ENCODE measurements at regions not wholly inside any gene's neighbourhood (a gene's known extent, or its start where the extent isn't known, plus 50 kb on each side); places are given as distances from the start of the nearest gene placed in this dataset.

- DNase-seq, result no peak
- no peak overlapping the region for H3K4me3 ChIP-seq (ENCODE audit: insufficient read depth, low read depth, low read length, poor library complexity, severe bottlenecking)
These were observed 180.6 kb downstream of the AACS start for GRCh38 chr12:125245581-125246557.

GRCh38 chr12:125247477-125247876, 182.2 kb downstream of the AACS start:
- H3K36me3 ChIP-seq (ENCODE audit: control insufficient read depth, insufficient read depth, low read length), result no peaks in the 10 kb centered on the region
- no peaks in the 10 kb centered on the region for H3K9me3 ChIP-seq (ENCODE audit: control insufficient read depth, low read length)
- no peak overlapping the region for H3K4me3 ChIP-seq (ENCODE audit: insufficient read depth, low read depth, low read length, poor library complexity, severe bottlenecking)

More at GRCh38 chr12:125245581-125246557, 180.6 kb downstream of the AACS start:
- Histone ChIP-seq H3K4me1 (ENCODE audit: control insufficient read depth, insufficient read depth, low read length, poor library complexity, severe bottlenecking) (no peaks in the 10 kb centered on the region), H3K27ac (ENCODE audit: insufficient read depth, low read length, poor library complexity, severe bottlenecking) (no peak overlapping the region), H3K27me3 (replicated peaks; ENCODE audit: control insufficient read depth, insufficient read depth, low read length, poor library complexity, severe bottlenecking) (no peaks in the 10 kb centered on the region), H3K36me3 (ENCODE audit: control insufficient read depth, insufficient read depth, low read length) (no peaks in the 10 kb centered on the region), H3K9me3 (ENCODE audit: control insufficient read depth, low read length) (no peaks in the 10 kb centered on the region)

GRCh38 chr12:125249066-125249824, 184.0 kb downstream of the AACS start:
- Histone ChIP-seq H3K4me1 (ENCODE audit: control insufficient read depth, insufficient read depth, low read length, poor library complexity, severe bottlenecking) (no peaks in the 10 kb centered on the region), H3K36me3 (ENCODE audit: control insufficient read depth, insufficient read depth, low read length) (no peaks in the 10 kb centered on the region), H3K27ac (ENCODE audit: insufficient read depth, low read length, poor library complexity, severe bottlenecking) (no peak overlapping the region), H3K27me3 (replicated peaks; ENCODE audit: control insufficient read depth, insufficient read depth, low read length, poor library complexity, severe bottlenecking) (no peaks in the 10 kb centered on the region), H3K9me3 (ENCODE audit: control insufficient read depth, low read length) (no peaks in the 10 kb centered on the region), H3K4me3 (ENCODE audit: insufficient read depth, low read depth, low read length, poor library complexity, severe bottlenecking) (no peak overlapping the region)
- DNase-seq, result no peak

More at GRCh38 chr12:125247477-125247876, 182.2 kb downstream of the AACS start:
- Histone ChIP-seq H3K4me1 (ENCODE audit: control insufficient read depth, insufficient read depth, low read length, poor library complexity, severe bottlenecking) (no peaks in the 10 kb centered on the region), H3K27me3 (replicated peaks; ENCODE audit: control insufficient read depth, insufficient read depth, low read length, poor library complexity, severe bottlenecking) (no peaks in the 10 kb centered on the region), H3K27ac (ENCODE audit: insufficient read depth, low read length, poor library complexity, severe bottlenecking) (no peak overlapping the region)
- no peak for DNase-seq

- no peaks in the 10 kb centered on the region for H3K36me3 ChIP-seq (ENCODE audit: control insufficient read depth, insufficient read depth, low read length)
- DNase-seq, result no peak
- no peak overlapping the region for H3K27ac ChIP-seq (ENCODE audit: insufficient read depth, low read length, poor library complexity, severe bottlenecking)
- no peak overlapping the region for H3K4me3 ChIP-seq (ENCODE audit: insufficient read depth, low read depth, low read length, poor library complexity, severe bottlenecking)
- no peaks in the 10 kb centered on the region for H3K9me3 ChIP-seq (ENCODE audit: control insufficient read depth, low read length)
- H3K27me3 ChIP-seq (replicated peaks; ENCODE audit: control insufficient read depth, insufficient read depth, low read length, poor library complexity, severe bottlenecking), result no peaks in the 10 kb centered on the region
- no peaks in the 10 kb centered on the region for H3K4me1 ChIP-seq (ENCODE audit: control insufficient read depth, insufficient read depth, low read length, poor library complexity, severe bottlenecking)
These were observed 184.7 kb downstream of the AACS start for GRCh38 chr12:125249932-125250331.

- Histone ChIP-seq H3K27me3 (replicated peaks; ENCODE audit: control insufficient read depth, insufficient read depth, low read length, poor library complexity, severe bottlenecking) (no peaks in the 10 kb centered on the region), H3K9me3 (ENCODE audit: control insufficient read depth, low read length) (no peaks in the 10 kb centered on the region), H3K36me3 (ENCODE audit: control insufficient read depth, insufficient read depth, low read length) (no peaks in the 10 kb centered on the region), H3K27ac (ENCODE audit: insufficient read depth, low read length, poor library complexity, severe bottlenecking) (no peak overlapping the region), H3K4me3 (ENCODE audit: insufficient read depth, low read depth, low read length, poor library complexity, severe bottlenecking) (no peak overlapping the region), H3K4me1 (ENCODE audit: control insufficient read depth, insufficient read depth, low read length, poor library complexity, severe bottlenecking) (no peaks in the 10 kb centered on the region)
- no peak for DNase-seq
These were observed 189.0 kb downstream of the AACS start for GRCh38 chr12:125254236-125254635.

- Histone ChIP-seq H3K9me3 (ENCODE audit: control insufficient read depth, low read length) (no peaks in the 10 kb centered on the region), H3K27me3 (replicated peaks; ENCODE audit: control insufficient read depth, insufficient read depth, low read length, poor library complexity, severe bottlenecking) (no peaks in the 10 kb centered on the region), H3K4me3 (ENCODE audit: insufficient read depth, low read depth, low read length, poor library complexity, severe bottlenecking) (no peak overlapping the region), H3K36me3 (ENCODE audit: control insufficient read depth, insufficient read depth, low read length) (no peaks in the 10 kb centered on the region), H3K27ac (ENCODE audit: insufficient read depth, low read length, poor library complexity, severe bottlenecking) (no peak overlapping the region), H3K4me1 (ENCODE audit: control insufficient read depth, insufficient read depth, low read length, poor library complexity, severe bottlenecking) (no peaks in the 10 kb centered on the region)
- DNase-seq, result no peak
These were observed 189.6 kb downstream of the AACS start for GRCh38 chr12:125254856-125255255.

GRCh38 chr12:125255935-125256633, 190.8 kb downstream of the AACS start:
- DNase-seq, result no peak
- H3K4me1 ChIP-seq (ENCODE audit: control insufficient read depth, insufficient read depth, low read length, poor library complexity, severe bottlenecking), result no peaks in the 10 kb centered on the region
- no peaks in the 10 kb centered on the region for H3K36me3 ChIP-seq (ENCODE audit: control insufficient read depth, insufficient read depth, low read length)
- H3K27ac ChIP-seq (ENCODE audit: insufficient read depth, low read length, poor library complexity, severe bottlenecking), result no peak overlapping the region
- no peaks in the 10 kb centered on the region for H3K27me3 ChIP-seq (replicated peaks; ENCODE audit: control insufficient read depth, insufficient read depth, low read length, poor library complexity, severe bottlenecking)
- H3K4me3 ChIP-seq (ENCODE audit: insufficient read depth, low read depth, low read length, poor library complexity, severe bottlenecking), result no peak overlapping the region
- H3K9me3 ChIP-seq (ENCODE audit: control insufficient read depth, low read length), result no peaks in the 10 kb centered on the region

GRCh38 chr12:125256634-125256936, 191.3 kb downstream of the AACS start:
- Histone ChIP-seq H3K4me1 (ENCODE audit: control insufficient read depth, insufficient read depth, low read length, poor library complexity, severe bottlenecking) (no peaks in the 10 kb centered on the region), H3K27ac (ENCODE audit: insufficient read depth, low read length, poor library complexity, severe bottlenecking) (no peak overlapping the region), H3K27me3 (replicated peaks; ENCODE audit: control insufficient read depth, insufficient read depth, low read length, poor library complexity, severe bottlenecking) (no peaks in the 10 kb centered on the region), H3K4me3 (ENCODE audit: insufficient read depth, low read depth, low read length, poor library complexity, severe bottlenecking) (no peak overlapping the region), H3K36me3 (ENCODE audit: control insufficient read depth, insufficient read depth, low read length) (no peaks in the 10 kb centered on the region), H3K9me3 (ENCODE audit: control insufficient read depth, low read length) (no peaks in the 10 kb centered on the region)
- DNase-seq, result no peak

GRCh38 chr12:125259178-125259867, 194.1 kb downstream of the AACS start:
- H3K9me3 ChIP-seq (ENCODE audit: control insufficient read depth, low read length), result no peaks in the 10 kb centered on the region
- no peak for DNase-seq
- no peaks in the 10 kb centered on the region for H3K27me3 ChIP-seq (replicated peaks; ENCODE audit: control insufficient read depth, insufficient read depth, low read length, poor library complexity, severe bottlenecking)
- no peak overlapping the region for H3K27ac ChIP-seq (ENCODE audit: insufficient read depth, low read length, poor library complexity, severe bottlenecking)
- H3K4me3 ChIP-seq (ENCODE audit: insufficient read depth, low read depth, low read length, poor library complexity, severe bottlenecking), result no peak overlapping the region
- no peaks in the 10 kb centered on the region for H3K36me3 ChIP-seq (ENCODE audit: control insufficient read depth, insufficient read depth, low read length)
- no peaks in the 10 kb centered on the region for H3K4me1 ChIP-seq (ENCODE audit: control insufficient read depth, insufficient read depth, low read length, poor library complexity, severe bottlenecking)

Measured in effector memory CD4-positive, alpha-beta T cell (primary cell).